Activated T-helper 9 cell treated with anti-CD3 and anti-CD28 coated beads, Interleukin-2, amount 50 U/mL, for 16 hours (primary cell): ENCODE measurements at regions not wholly inside any gene's neighbourhood (a gene's known extent, or its start where the extent isn't known, plus 50 kb on each side); places are given as distances from the start of the nearest gene placed in this dataset.

Experiments used
- DNase-seq: peaks from one replicate; pipeline ENCODE4 v3.0.0-alpha.2; 2020; ENCODE audit warnings: low read depth

DNA sequence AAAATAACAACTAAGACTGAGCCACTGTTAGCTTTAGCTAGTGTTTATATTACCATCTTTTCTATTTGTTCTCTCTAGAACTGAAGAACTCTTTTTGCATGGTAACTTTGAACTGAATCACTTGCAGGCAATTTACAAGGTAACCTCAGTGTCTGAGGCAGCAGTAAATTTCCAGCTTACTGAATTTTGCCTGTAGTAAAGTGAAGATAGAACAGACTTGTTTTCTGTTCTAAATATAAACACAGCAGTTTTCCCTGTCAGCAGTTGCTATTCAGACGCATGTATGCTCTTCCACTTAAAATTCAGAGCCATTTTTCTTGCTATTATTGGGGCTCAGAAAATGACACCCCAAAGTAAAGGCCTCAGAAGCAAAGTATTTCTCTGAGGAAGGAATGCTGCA lies 974.0 kb upstream of the GJE1 start:
- no peak for DNase-seq

DNA sequence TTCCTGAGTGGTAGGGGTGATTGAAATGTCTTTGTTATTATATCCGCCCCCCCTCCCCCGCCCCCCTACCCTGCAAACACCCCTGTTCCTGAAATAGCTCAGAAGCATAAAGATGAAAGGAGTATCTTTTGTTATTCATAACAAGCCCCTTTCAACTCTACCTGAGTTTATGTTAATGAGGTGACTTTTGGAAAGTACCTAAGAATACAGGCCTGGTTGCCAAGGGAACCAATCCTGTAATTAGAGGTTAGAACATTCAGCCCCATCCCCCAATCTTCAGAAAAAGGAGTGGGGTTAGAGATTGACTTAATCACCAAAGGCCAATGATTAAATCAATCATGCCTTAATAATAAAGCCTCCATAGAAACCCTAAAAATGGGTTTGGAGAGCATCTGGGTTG lies 979.2 kb upstream of the GJE1 start:
- DNase-seq, result no peak

DNA sequence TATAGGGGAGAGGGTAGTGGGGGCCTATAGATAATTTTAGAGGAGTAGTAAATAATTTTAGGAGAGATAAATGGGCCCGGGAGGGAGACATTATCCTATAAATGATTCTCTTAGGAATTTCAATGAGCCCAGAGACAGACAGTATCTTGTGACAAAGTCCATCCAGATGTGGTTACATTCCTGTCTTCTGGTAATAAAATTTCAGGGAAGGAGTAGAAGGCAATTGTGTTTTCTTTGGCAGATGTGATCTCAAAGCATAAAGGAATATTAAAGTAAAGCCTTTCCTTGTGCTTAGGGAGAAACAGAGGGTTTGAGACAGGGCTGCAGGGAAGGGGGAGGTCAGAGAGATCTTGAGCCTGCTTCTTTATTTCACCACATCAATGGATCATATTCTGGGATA lies 979.8 kb upstream of the GJE1 start:
- DNase-seq, result no peak

DNA sequence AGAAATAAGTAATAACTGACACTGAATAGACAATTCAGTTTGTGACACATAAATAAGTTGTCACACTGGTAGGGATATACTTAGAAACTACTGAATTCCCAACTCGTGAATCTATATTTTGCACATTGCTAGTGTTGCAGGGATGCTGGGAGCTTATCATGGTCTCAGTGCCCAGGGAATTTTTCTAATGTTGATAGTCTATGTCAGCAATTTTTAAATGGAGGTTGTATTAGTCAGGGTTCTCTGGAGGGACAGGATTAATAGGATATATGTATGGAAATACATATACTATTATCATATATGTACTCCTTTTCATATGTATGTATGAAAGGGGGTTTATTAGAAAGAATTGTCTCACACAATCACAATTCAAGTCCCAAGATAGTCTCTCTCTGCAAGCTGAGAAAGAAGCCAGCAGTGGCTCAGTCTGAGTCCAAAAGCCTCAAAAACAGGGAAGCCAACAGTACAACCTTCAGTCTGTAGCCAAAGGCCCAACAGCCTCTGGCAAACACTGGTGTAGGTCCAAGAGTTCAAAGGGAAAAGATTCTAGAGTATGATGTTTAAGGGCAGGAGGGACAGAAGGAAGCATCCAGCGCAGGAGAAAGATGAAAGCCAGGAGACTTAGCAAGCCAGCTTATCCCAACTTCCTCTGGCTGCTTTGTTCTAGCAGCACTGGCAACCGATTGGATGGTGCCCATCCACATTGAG lies 980.9 kb upstream of the GJE1 start:
- DNase-seq, result no peak

DNA sequence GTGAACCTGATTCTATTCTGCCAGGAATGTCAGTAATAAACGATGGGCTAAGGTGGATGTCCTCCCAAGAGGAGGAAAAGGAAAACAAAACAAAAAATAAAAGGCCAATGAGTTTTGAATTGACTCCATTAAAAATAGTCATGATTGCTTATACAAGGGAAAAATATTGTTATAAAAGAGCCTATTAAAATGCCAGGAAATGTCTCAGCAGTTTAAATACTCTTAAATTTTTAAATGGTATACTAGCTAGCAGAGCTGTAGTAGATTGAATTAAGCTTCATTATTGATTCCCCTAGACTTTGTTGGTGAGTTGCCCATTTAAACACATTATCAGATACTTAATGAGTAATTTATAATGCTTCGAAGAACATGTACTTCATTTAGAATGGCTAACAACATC lies 990.9 kb upstream of the GJE1 start:
- DNase-seq, result no peak

DNA sequence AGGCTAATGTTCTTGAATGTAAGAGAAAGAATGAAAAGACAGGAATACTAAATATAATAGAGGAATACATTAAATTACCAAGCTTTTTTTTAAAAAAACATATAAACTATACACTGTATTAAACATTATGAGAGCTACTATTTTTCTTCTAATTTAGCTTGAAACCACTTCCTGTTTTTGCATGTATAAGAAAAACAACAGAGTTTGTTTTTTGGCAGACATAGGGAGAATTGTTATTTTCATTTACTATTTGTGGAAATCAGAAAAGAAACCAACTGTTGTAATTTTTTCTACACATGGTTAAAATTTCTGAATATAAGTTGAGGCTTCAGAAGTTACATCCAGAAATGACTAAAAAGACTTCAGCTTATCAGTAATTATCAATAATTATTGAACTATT lies 991.8 kb upstream of the GJE1 start:
- DNase-seq, result no peak

DNA sequence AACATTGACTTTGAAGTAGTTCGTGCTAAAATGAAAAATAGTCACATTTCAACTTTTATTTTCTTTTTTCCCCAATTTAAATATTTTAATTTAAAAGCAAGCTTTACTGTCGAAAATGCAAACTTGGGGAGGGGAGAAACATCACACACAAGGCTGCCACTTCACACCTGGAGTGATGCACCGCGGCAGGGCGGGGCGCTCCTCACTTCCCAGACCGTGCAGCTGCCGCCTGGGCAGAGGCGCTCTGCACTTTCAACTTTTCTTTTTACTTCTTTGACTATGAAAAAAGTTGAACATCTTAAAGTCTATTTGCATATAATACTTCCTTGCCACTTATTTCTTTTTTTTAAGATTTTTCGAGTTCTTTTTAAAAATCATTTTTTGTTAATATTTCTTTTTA lies 993.3 kb upstream of the GJE1 start:
- no peak for DNase-seq

DNA sequence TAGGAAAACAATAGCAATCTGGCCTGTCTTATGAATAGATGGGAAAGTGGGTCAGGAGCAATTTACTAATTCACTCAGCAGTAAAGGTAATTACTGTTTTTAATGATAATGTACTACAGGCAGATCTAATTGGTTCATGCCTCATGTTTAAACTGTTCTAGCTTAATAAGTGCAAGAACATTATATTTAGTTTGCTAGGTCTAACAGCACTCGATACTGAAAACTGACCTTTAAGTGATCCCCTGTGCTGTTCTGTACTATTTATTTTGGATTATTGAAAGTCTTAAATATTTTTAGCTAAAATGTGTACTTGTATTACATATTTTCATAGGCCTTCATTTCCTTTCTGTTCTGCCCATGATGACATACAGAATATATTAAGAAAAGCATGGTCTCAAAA lies 998.0 kb upstream of the GJE1 start:
- no peak for DNase-seq

DNA sequence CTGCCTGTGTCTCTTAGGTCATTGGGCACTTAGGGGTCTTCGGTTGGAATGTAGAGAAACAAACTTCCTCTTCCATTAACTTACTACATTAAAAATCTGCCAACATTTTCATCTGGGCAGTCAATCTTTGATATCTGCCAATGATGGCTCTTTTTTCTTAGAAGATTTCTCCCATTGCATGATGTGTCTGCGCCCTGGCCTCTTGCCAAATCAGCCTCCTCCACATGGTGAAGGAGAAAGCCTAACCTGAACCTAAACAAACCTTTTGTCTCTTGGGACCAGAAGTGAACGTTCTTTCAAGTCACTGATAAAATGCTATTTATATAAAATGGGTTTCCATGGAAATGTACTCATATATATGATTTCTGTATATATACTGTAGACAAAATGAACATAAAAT lies 998.9 kb upstream of the GJE1 start:
- DNase-seq, result no peak

DNA sequence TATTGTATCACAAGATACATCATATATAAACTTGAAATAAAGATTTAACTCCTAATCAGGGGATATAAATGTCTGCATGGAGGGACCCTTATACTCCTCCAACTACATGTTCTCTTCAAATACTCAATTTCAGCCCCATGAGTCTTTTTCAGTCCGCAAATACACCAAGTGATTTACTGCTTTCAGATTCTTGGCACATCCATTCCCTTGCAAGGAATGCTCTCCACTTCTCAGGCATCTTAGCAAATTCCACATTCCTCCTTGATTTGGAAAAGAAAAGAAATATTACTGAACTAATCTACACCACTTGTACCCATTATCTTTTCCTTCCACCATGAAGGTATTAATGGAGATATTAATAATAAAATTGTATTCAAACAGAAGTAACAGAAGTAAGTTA lies 999.4 kb upstream of the GJE1 start:
- no peak for DNase-seq

DNA sequence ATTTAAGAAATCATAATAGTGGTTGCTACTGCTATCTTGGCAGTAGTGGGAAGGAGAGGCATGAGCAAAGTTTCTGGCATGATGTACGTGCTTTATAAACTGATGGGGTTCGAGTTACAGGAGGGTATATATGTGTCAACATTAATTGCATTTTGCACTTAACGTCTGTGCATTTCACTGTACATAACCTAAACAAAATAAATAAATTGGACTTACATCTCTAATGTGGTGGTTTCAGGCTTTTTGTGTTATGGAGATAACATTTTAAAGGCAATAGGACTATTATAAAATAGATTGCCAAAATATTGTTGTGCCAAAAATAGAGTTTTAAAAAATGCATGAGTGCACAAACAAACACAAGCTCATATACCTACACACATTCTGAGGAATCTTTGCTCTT lies 1001.1 kb upstream of the GJE1 start:
- no peak for DNase-seq

DNA sequence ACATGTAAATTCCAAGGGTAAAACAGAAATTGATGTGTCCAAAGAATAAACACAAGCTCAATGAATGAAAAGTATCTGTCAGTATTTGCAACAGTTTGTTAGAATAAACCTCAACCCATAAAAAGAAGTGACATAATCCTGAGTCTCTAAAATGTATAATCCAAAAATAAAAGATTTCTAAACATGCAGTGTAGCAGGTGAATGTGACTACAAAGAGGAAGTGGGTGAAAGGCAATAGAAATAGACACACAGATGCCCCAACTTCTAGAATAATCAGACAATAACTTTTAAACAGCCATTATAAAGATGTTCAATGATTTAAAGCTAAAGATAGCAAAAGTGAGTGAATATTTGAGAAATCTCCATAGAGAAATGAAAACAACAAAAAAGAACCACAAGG lies 1009.2 kb upstream of the GJE1 start:
- no peak for DNase-seq

DNA sequence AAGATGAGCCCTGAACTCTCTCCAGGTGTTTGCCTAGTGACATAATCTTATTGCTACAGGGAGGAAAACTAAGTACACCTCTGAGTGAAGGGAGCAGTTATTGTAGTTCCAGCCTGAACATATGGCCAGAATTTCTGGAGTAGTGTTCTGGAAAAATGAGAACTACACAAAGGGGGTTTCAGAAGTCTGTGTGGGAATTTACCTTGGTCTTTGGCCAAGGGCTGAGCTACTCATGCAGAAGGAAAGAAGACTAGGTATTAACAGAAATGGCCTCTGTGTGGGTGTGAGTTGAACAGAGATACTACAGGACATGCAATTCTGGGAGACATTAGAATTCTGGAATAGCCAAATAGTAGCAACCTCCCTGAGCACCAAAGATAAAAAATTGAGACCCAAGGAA lies 1009.7 kb upstream of the GJE1 start:
- DNase-seq, result no peak

DNA sequence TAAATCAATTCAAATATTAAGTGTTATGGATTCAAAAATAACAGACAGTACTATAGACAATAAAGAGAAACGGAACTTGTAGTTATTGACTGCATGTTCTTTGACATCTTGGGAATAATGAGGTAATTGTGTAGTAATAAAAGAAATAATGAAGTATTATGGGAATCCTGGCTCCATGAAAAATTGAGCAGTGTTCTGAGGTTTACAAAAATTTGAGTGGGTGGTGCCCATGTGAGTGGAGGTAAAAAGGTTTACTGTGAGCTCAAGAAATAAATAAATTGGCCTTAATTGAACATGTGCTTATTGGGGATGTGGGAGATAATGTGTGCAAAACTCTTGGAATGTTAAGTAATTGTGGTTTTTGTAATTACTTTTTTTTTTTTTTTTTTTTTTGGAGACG lies 1013.7 kb upstream of the GJE1 start:
- no peak for DNase-seq

DNA sequence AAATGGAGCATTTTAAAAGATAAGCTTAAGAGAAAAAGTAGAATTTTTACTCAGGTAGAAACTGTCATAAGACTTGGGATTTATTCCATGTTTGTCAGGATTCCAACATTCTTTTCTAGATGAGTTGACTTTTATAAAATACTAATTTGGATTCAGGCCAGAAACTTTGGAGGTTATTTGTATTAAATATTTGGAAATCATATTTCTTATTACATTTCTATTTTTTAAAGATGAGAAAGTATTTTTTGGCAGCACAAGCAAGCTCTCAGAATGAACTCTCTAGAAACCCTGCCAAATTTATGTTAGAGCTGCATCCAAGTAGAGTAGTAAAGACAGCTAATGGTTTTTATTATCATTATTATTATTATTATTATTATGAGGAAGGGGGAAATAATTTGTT lies 1014.9 kb upstream of the GJE1 start:
- no peak for DNase-seq

DNA sequence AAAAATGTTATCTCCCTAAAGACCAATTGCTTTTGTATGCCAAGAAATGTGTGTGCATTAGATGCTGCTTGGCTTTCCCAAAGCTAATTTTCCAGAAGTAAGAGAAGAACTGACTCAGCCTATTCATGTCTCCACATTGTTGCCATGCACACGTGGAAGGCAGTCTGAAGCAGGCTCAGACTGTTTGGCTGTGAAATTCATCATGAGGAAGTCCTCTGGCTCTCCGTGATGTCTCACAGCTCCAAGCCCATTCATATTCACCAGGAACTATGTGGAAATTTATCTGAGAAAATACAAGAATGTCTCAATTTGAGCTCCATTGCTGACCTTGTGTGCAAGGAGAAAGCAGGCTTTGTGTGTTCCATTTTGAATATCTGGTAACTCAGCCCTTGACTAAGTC lies 1022.2 kb upstream of the GJE1 start:
- DNase-seq, result no peak

DNA sequence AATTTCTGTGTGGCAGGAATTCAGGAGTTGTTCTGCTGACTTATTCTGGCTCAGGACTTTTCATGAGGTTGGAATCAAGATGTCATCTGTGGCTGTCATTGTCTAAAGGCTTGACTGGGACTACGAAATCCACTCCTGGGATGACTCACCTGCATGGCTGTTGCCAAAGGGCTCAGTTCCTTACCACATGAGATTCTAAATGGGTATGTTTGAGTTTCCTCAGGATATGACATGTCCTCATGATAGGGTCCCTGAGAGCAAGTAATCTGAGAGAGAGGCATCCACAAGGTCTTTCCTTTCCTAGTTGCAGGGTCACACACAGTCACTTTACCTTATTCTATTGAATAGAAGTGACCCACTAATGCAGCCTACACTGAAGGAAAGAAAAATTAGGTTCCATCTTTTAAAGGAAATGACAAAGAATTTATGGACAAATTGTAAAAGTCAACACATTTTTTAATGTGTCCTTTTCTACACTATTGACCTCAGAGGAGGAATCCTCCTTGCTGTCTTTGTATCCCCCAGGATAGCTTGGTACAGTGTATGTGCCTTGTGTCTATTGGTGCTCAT lies 1025.0 kb upstream of the GJE1 start:
- DNase-seq, result no peak

DNA sequence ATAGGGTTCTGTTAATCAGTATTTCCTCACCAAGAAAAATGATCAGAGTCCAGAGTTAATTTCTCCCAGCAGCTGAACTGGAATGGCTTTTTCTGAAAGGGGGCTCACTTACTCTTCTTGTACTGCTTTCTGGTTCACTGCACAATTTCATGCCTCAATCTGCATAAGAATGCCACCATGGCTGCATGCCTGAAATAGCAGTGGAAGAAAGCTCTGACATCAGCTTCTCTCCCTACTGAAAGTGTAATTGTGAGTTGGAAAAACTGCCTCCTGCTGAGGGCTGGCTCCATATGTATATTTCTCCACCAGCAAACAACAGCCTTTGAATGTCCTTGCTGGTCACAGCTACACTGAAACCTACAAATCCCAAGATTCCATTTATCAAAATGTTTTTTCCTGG lies 1027.2 kb upstream of the GJE1 start:
- no peak for DNase-seq

DNA sequence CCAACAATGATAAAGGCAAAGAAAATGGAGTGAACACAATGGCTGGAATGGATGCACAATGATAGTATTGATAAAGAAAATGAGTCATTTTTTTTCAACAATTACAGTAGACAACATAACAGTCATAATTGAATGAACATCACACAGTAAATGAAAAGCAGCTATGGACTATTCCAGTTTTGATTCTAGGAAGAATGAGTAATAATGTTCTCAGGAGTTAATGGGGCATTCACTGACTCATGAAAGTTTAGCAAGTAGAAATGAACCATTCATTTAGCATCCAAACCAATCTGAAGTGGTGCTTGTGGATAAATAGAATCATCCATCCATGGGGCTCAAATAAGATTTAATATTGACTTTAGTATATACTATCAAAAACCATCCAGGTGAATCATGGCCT lies 1029.5 kb upstream of the GJE1 start:
- no peak for DNase-seq

DNA sequence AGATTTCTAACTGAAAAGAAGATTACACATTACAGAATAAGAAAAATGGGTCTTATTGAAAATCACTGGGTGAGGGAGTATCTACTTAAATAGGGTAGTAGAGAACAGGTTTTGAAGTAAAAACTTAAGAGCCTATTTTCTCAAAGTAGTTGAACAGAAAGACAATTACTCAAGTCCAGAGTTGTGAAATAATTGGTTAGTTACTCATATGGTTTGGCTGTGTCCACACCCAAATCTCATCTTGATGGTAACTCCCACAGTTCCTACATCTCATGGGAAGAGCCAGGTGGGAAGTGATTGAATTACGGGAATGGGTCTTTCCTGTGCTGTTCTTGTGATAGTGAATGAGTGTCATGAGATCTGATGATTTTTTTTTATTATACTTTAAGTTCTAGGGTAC lies 1035.3 kb upstream of the GJE1 start:
- DNase-seq, result no peak

DNA sequence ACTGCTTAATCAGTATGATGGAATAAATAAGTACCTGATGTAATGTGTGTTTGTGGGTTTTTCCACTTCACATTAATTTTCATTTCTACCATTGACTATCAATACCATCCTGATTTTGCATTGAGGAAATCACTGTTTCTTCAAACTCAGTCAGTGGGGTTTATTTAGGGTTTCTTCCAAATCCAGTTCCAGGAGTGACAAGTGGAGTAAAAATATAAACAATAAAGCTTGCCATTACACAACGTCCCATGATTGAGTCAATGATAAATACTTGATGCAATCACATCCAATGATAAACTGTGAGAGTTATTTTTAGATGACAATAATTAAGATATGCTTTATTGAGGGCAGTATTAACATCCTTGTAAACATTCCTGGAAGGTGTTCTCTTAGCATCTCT lies 1037.4 kb upstream of the GJE1 start:
- DNase-seq, result no peak

DNA sequence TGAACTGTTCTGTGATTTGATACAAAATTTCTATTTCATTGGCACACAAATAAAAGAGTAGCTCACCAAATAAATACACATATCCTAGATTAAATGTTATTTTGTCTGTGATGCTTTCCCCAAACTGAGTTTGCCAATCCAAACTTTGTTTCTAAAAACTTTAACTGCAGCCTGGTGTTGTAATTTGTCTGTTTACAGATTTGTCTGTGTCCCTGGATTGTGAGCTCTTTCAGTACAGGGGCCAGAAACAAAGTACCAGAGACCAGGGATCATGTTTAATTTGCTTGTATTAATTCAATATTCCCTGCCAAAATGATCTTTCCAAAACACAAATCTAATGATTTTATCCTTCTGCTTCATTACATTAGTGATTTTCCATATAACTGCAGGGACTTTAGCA lies 1044.6 kb upstream of the GJE1 start:
- DNase-seq, result no peak

DNA sequence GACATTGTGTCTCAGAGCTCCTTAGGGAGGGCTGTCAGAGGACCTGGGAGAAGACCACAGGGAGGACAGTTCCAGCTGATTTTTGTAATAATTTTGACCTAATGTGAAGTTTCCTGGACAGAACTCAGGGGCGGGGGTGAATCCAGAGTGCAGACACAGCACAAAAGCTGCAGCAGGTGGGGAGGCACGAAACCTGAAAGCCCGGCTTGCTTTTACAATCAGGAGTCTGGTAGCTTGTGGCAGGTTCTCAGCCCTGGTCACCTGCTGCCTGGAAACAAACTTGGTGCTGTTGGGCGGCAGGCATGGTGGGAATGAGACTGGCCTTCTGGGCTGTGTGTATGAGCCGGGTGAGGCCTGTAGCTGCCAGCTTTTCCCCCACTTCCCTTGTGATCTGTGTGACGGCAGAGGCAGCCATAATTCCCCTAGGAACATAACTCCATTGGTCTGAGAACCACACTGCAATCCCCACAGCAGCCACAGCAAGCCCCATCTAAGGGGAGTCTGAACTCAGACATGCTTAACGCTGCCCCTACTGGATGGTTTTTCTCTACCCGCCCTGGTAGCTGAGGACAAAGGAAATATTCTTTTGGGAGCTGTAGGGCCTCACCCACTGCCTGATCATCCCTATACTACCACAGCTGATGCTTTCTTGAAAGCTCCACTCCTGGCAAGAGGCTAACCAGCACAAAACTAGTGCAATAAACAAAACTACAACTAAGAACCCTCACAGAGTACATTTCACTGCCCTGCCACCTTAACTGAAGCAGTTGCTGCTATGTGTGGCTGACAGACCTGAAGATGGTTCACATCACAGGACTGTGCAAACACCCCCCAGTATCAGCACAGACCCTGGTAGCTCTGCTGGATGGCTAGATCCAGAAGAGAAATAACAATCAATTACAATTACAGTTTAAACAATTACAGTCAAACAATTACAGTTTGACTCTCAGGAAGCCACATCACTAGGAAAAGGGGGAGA lies 1055.1 kb upstream of the GJE1 start:
- DNase-seq, result no peak
